ENCODE measurements at regions not wholly inside any gene's neighbourhood (a gene's known extent, or its start where the extent isn't known, plus 50 kb on each side); places are given as distances from the start of the nearest gene placed in this dataset.

- no peak for TF ChIP-seq CTCF (IDR thresholded peaks at IDR 0.05)
- no peak for TF ChIP-seq POLR2A (IDR thresholded peaks at IDR 0.05)
Measured at GRCh38 chr10:107427016-107427415, 262.5 kb upstream of the SORCS1 start.

All from uterus (tissue), 2 donors.